T-helper 2 cell treated with Interferon-gamma antibody and Interleukin-4, amounts not matched to agents 5 μg/mL and 100 μg/mL, for 36 hours (primary cell): ENCODE measurements at regions not wholly inside any gene's neighbourhood (a gene's known extent, or its start where the extent isn't known, plus 50 kb on each side); places are given as distances from the start of the nearest gene placed in this dataset.
"Not testable (repeated sequence)": the region's sequence is repeated elsewhere in the genome, so short reads cannot be mapped to it uniquely, and the experiment has no call there.

Source experiments
- DNase-seq: peaks from one replicate; pipeline ENCODE4 v3.0.0; 2021; ENCODE audit warnings: low spot score
- H3K27ac Mint-ChIP-seq: one replicate; pipeline ENCODE4 v1.8.0; 2021; ENCODE audit warnings: mild to moderate bottlenecking, mixed read lengths
- H3K27me3 Mint-ChIP-seq: one replicate; pipeline ENCODE4 v1.8.0; 2021; ENCODE audit warnings: low read depth, mixed read lengths
- H3K36me3 Mint-ChIP-seq: one replicate; pipeline ENCODE4 v1.8.0; 2021; ENCODE audit warnings: low read depth, mixed read lengths
- H3K4me1 Mint-ChIP-seq: one replicate; pipeline ENCODE4 v1.8.0; 2021; ENCODE audit warnings: low read depth, mixed read lengths
- H3K4me3 Mint-ChIP-seq: one replicate; pipeline ENCODE4 v1.8.0; 2022; ENCODE audit warnings: mild to moderate bottlenecking, moderate library complexity, mixed read lengths
- H3K9me3 Mint-ChIP-seq: one replicate; pipeline ENCODE4 v1.8.0; 2021; ENCODE audit warnings: mixed read lengths

DNA sequence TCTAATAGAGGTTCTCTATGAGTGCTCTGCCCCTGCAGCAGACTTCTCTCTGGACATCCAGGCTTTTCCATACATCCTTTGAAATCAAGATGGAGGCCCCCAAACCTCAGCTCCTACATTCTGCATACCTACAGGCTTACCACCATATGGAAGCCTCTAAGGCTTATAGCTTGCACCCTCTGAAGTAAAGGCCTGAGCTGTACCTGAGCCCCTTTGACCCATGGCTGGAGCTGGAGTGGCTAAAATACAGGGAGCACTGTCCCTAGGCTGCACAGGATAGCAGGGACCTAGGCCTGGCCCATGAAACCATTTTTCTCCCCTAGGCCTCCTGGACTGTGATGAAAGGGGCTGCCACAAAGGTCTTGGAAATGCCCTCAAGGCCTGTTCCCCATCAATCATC, 1086.1 kb upstream of the MIR17HG start:
- Mint-ChIP-seq H3K4me1 (no peaks in the 10 kb centered on the region), H3K9me3 (peaks cover 24% of the 10 kb centered on the region), H3K27ac (no peak overlapping the region), H3K4me3 (no peak overlapping the region), H3K27me3 (no peaks in the 10 kb centered on the region), H3K36me3 (no peaks in the 10 kb centered on the region)
- no peak for DNase-seq

DNA sequence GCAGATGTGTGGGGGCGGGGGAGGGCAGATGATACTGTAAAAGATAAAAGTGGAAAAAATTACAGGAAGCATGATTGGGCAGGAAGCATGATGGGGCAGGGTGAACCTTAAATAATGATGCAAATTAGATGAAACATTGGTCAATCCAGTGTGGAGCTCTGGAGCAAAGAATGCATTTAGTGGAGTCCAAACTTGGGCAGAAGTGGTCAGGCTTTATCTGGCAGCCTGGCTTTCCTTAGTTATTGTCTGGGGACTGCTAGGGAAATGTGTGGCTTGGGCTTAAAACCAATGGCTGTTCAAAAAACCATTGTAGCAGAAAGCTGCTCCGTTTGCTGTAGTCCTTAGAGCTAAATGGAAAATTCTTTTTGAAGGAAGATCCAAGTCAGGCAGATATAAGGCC, 1077.3 kb upstream of the MIR17HG start:
- no peak for DNase-seq
- H3K4me3 Mint-ChIP-seq = no peak overlapping the region
- H3K36me3 Mint-ChIP-seq = no peaks in the 10 kb centered on the region
- H3K27ac Mint-ChIP-seq = no peak overlapping the region
- peaks cover 40% of the 10 kb centered on the region for H3K9me3 Mint-ChIP-seq
- no peaks in the 10 kb centered on the region for H3K27me3 Mint-ChIP-seq
- H3K4me1 Mint-ChIP-seq = no peaks in the 10 kb centered on the region

GRCh38 chr13:90272356-90272755, 1075.1 kb upstream of the MIR17HG start:
- Mint-ChIP-seq H3K9me3 (peaks cover 38% of the 10 kb centered on the region), H3K27me3 (no peaks in the 10 kb centered on the region), H3K36me3 (no peaks in the 10 kb centered on the region), H3K4me1 (no peaks in the 10 kb centered on the region), H3K4me3 (no peak overlapping the region), H3K27ac (no peak overlapping the region)
- DNase-seq = no peak

- Mint-ChIP-seq H3K27ac (no peak overlapping the region), H3K4me3 (no peak overlapping the region)
Observed at GRCh38 chr13:90276216-90276615, 1071.3 kb upstream of the MIR17HG start.

GRCh38 chr13:90278231-90278630, 1069.3 kb upstream of the MIR17HG start:
- not testable (repeated sequence) for H3K27ac Mint-ChIP-seq, H3K36me3 Mint-ChIP-seq, H3K4me1 Mint-ChIP-seq, DNase-seq, H3K27me3 Mint-ChIP-seq, H3K4me3 Mint-ChIP-seq
- H3K9me3 Mint-ChIP-seq = peaks cover 12% of the 10 kb centered on the region

More at GRCh38 chr13:90276216-90276615, 1071.3 kb upstream of the MIR17HG start:
- Mint-ChIP-seq H3K9me3 (peaks cover 18% of the 10 kb centered on the region), H3K36me3 (no peaks in the 10 kb centered on the region), H3K4me1 (no peaks in the 10 kb centered on the region), H3K27me3 (no peaks in the 10 kb centered on the region)
- no peak for DNase-seq

DNA sequence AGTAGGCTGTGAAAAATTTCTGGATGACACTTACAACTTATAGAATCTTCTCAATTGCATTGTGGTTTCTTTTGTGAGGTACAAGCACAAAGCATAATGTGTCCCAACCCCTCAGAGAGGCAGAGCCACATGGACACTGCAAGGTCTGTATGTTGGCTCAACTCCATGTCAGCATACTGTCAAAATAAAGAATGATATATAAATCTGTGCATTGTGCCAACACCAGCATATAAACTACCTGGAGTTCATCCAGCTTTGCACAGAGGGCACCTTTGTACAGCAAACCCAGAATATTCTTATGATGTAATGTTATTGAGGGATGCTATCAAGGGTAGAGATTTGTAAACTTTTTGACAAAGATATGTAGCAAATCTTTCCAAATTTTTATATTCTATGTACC, 1065.8 kb upstream of the MIR17HG start:
- H3K27ac Mint-ChIP-seq = no peak overlapping the region
- DNase-seq = no peak
- H3K36me3 Mint-ChIP-seq = no peaks in the 10 kb centered on the region
- no peak overlapping the region for H3K4me3 Mint-ChIP-seq
- peaks cover 10% of the 10 kb centered on the region for H3K9me3 Mint-ChIP-seq
- no peaks in the 10 kb centered on the region for H3K4me1 Mint-ChIP-seq
- no peaks in the 10 kb centered on the region for H3K27me3 Mint-ChIP-seq

DNA sequence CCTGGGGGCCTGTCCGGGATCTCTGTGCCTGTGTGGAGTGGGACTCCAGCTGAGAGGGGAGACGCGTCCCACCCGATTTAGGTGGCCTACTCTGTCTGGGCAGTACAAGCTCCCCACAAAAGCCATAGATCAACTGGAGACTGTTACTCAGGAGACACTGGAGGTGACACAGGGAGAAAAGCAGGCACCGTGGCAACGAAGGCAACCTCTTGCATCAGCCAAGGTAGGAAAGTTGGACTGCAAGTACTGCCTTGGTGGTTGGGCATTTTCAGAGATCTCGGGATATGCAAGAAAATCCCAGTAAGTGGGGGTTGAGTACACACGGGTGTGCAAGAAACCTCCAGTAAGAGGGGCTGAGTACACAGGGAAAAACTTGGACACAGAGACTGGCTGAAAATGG, 1060.0 kb upstream of the MIR17HG start:
- H3K9me3 Mint-ChIP-seq = peaks cover 31% of the 10 kb centered on the region
- DNase-seq = no peak
- no peak overlapping the region for H3K27ac Mint-ChIP-seq
- H3K36me3 Mint-ChIP-seq = peaks cover 3% of the 10 kb centered on the region
- no peak overlapping the region for H3K4me3 Mint-ChIP-seq
- H3K27me3 Mint-ChIP-seq = no peaks in the 10 kb centered on the region
- no peaks in the 10 kb centered on the region for H3K4me1 Mint-ChIP-seq

DNA sequence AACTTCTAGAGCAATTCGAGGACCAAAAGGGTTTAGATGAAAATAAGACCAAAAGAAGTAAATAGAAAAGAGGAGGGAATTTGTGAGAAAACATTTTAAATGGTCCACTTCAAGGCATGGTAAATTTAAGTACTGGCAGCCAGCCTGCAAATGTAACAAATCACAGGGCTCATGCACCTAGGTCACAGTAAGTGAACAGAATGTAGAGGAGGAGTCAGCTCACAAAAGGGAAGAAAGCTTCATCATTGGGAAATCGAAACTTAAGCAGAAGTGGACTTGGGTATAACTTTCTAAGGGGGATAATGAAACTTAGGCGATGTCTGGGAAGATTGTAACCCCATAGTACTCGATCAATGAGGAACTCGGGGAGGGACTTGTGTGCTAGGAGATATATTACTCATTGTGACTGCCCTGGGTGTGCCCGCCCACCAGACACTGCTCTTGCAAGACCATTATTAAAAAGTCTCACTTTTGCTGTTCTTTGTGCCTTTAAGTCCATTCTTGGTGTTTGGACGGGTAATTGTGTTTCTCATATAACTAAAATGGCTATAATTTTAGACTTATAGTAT, 1053.6 kb upstream of the MIR17HG start:
- H3K9me3 Mint-ChIP-seq = peaks cover 33% of the 10 kb centered on the region
- H3K4me1 Mint-ChIP-seq = no peaks in the 10 kb centered on the region
- no peaks in the 10 kb centered on the region for H3K27me3 Mint-ChIP-seq

GRCh38 chr13:90299238-90299637, 1048.2 kb upstream of the MIR17HG start:
- no peaks in the 10 kb centered on the region for H3K4me1 Mint-ChIP-seq
- no peaks in the 10 kb centered on the region for H3K27me3 Mint-ChIP-seq
- no peak overlapping the region for H3K27ac Mint-ChIP-seq
- H3K4me3 Mint-ChIP-seq = no peak overlapping the region
- no peaks in the 10 kb centered on the region for H3K36me3 Mint-ChIP-seq
- no peak for DNase-seq
- peaks cover 16% of the 10 kb centered on the region for H3K9me3 Mint-ChIP-seq

More for the DNA sequence above, 1053.6 kb upstream of the MIR17HG start:
- Mint-ChIP-seq H3K27ac (no peak overlapping the region), H3K36me3 (no peaks in the 10 kb centered on the region), H3K4me3 (no peak overlapping the region)
- DNase-seq = no peak

- Mint-ChIP-seq H3K4me3 (no peak overlapping the region), H3K27ac (no peak overlapping the region), H3K27me3 (no peaks in the 10 kb centered on the region), H3K4me1 (no peaks in the 10 kb centered on the region), H3K36me3 (no peaks in the 10 kb centered on the region), H3K9me3 (peaks cover 15% of the 10 kb centered on the region)
- DNase-seq = no peak
Observed at GRCh38 chr13:90300015-90300414, 1047.5 kb upstream of the MIR17HG start.

GRCh38 chr13:90302107-90302506, 1045.4 kb upstream of the MIR17HG start:
- Mint-ChIP-seq H3K36me3 (no peaks in the 10 kb centered on the region), H3K27ac (no peak overlapping the region), H3K9me3 (peaks cover 22% of the 10 kb centered on the region), H3K4me1 (no peaks in the 10 kb centered on the region), H3K4me3 (no peak overlapping the region), H3K27me3 (no peaks in the 10 kb centered on the region)
- DNase-seq = no peak

DNA sequence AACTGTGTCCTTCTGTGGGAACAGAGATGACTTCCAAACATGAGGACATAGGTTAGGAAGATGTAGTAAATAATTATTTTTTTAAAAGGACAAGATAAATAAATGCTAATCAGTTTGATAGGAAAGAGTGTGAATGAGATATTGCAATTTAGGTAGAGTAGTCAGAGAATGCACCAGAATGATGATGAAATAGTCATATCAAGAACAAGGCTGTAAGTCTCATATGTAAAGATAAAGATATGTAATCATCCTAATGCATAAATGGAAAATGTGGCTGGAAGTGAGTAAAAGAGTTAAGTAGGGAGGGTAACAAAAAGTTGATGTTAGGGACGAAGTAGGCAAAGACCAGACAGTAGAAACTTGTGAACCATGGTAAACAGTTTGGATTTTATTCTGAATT, 1041.7 kb upstream of the MIR17HG start:
- Mint-ChIP-seq H3K4me1 (no peaks in the 10 kb centered on the region), H3K36me3 (no peaks in the 10 kb centered on the region), H3K4me3 (no peak overlapping the region), H3K9me3 (peaks cover 16% of the 10 kb centered on the region), H3K27me3 (no peaks in the 10 kb centered on the region), H3K27ac (no peak overlapping the region)
- DNase-seq = no peak

DNA sequence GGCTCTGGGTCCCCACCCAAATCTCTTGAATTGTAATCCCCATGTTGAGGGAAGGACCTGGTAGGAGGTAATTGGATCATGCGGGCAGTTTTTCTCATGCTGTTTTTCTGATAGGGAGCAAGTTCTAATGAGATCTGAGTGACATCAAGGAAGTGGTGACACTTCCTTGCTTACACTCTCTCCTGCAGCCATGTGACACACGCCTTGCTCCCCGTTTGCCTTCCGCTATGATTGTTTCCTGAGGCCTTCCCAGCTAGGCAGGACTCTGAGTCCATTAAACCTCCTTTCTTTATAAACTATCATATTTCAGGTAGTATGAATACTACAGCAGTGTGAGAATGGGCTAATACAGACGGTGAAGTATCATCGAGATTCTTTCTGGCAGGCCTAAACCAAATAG, 1040.4 kb upstream of the MIR17HG start:
- Mint-ChIP-seq H3K27ac (no peak overlapping the region), H3K9me3 (peaks cover 21% of the 10 kb centered on the region), H3K4me3 (no peak overlapping the region), H3K4me1 (no peaks in the 10 kb centered on the region), H3K27me3 (no peaks in the 10 kb centered on the region), H3K36me3 (no peaks in the 10 kb centered on the region)
- no peak for DNase-seq

DNA sequence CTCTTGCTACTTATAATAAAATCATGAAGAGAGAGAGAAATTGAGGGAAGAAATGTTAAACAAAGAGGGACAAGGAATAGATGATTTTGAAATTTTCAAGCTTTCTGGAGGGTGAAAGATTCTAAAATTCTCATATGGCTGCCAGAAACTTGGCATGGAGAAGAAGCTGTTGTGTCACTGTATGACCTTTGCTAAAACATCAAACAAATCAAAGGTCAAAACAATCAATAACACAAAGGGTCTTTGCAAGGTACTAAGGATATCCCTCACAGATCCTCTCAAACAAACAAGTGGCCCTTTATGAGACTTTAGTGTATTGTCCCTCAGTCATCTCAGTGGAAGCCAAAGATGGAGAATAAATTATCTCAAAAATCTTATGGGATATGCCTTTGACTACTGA, 1039.2 kb upstream of the MIR17HG start:
- no peak overlapping the region for H3K4me3 Mint-ChIP-seq
- no peaks in the 10 kb centered on the region for H3K4me1 Mint-ChIP-seq
- no peak overlapping the region for H3K27ac Mint-ChIP-seq
- no peaks in the 10 kb centered on the region for H3K36me3 Mint-ChIP-seq
- peaks cover 27% of the 10 kb centered on the region for H3K9me3 Mint-ChIP-seq
- no peaks in the 10 kb centered on the region for H3K27me3 Mint-ChIP-seq
- no peak for DNase-seq

GRCh38 chr13:90311929-90312328, 1035.6 kb upstream of the MIR17HG start:
- Mint-ChIP-seq H3K4me3 (no peak overlapping the region), H3K36me3 (no peaks in the 10 kb centered on the region), H3K27ac (no peak overlapping the region), H3K4me1 (no peaks in the 10 kb centered on the region), H3K9me3 (peaks cover 25% of the 10 kb centered on the region), H3K27me3 (no peaks in the 10 kb centered on the region)
- no peak for DNase-seq
